H9 (cell line): ENCODE measurements at regions not wholly inside any gene's neighbourhood (a gene's known extent, or its start where the extent isn't known, plus 50 kb on each side); places are given as distances from the start of the nearest gene placed in this dataset.

Experiments used
- DNase-seq: peaks from one replicate; pipeline ENCODE4 v3.0.0-alpha.2; 2017
- H2AFZ ChIP-seq: one replicate; pipeline ENCODE4 v1.6.1; 2013; ENCODE audit warnings: mild to moderate bottlenecking, low read length, control low read depth, moderate library complexity
- H2AK5ac ChIP-seq: 2 replicates; pipeline ENCODE4 v1.6.1; 2013; ENCODE audit warnings: low read length, control low read depth, mixed read lengths; ENCODE audit not compliant: insufficient read length
- H2BK120ac ChIP-seq: one replicate; pipeline ENCODE4 v1.6.1; 2013; ENCODE audit warnings: low read depth, mild to moderate bottlenecking, low read length, control low read depth, inconsistent platforms; ENCODE audit not compliant: poor library complexity, severe bottlenecking
- H2BK12ac ChIP-seq: 2 replicates; pipeline ENCODE4 v1.6.1; 2013; ENCODE audit warnings: low read length, control low read depth, mixed read lengths, low read depth; ENCODE audit not compliant: insufficient read length
- H2BK15ac ChIP-seq: 2 replicates; pipeline ENCODE4 v1.6.1; 2013; ENCODE audit warnings: low read depth, low read length, control low read depth
- H2BK20ac ChIP-seq: one replicate; pipeline ENCODE4 v1.6.1; 2013; ENCODE audit warnings: low read depth, mild to moderate bottlenecking, low read length, control low read depth, inconsistent platforms; ENCODE audit not compliant: poor library complexity, severe bottlenecking
- H2BK5ac ChIP-seq: 2 replicates; pipeline ENCODE4 v1.6.1; 2013; ENCODE audit warnings: low read length, control low read depth, mixed read lengths; ENCODE audit not compliant: insufficient read length
- H3K14ac ChIP-seq: 2 replicates; pipeline ENCODE4 v1.6.1; 2013; ENCODE audit warnings: low read length, control low read depth; ENCODE audit not compliant: insufficient read depth
- H3K18ac ChIP-seq: 2 replicates; pipeline ENCODE4 v1.6.1; 2013; ENCODE audit warnings: low read depth, mild to moderate bottlenecking, mixed read lengths, low read length, control low read depth; ENCODE audit not compliant: insufficient read length
- H3K23ac ChIP-seq: 2 replicates; pipeline ENCODE4 v1.6.1; 2013; ENCODE audit warnings: low read length, control low read depth, mixed read lengths, low read depth; ENCODE audit not compliant: insufficient read length
- H3K23me2 ChIP-seq: 2 replicates; pipeline ENCODE4 v1.6.1; 2013; ENCODE audit warnings: low read depth, mild to moderate bottlenecking, mixed read lengths, low read length, control low read depth; ENCODE audit not compliant: insufficient read length, poor library complexity, severe bottlenecking
- H3K27ac ChIP-seq: 2 replicates; pipeline ENCODE4 v1.5.1; 2013; ENCODE audit warnings: low read length, control low read depth, mixed read lengths, low read depth; ENCODE audit not compliant: insufficient read length
- H3K27me3 ChIP-seq: 2 replicates; pipeline ENCODE4 v1.6.1; 2013; ENCODE audit warnings: low read length, control low read depth, inconsistent platforms; ENCODE audit not compliant: insufficient read depth
- H3K4ac ChIP-seq: 2 replicates; pipeline ENCODE4 v1.6.1; 2013; ENCODE audit warnings: low read depth, mild to moderate bottlenecking, control low read depth, inconsistent platforms, low read length, moderate library complexity
- H3K4me1 ChIP-seq: 2 replicates; pipeline ENCODE4 v1.6.1; 2013; ENCODE audit warnings: low read length, control low read depth, inconsistent platforms; ENCODE audit not compliant: insufficient read depth
- H3K4me2 ChIP-seq: 2 replicates; pipeline ENCODE4 v1.6.1; 2013; ENCODE audit warnings: low read length, control low read depth, mixed read lengths; ENCODE audit not compliant: insufficient read length, insufficient read depth
- H3K56ac ChIP-seq: 2 replicates; pipeline ENCODE4 v1.6.1; 2013; ENCODE audit warnings: low read depth, mild to moderate bottlenecking, mixed read lengths, low read length, control low read depth; ENCODE audit not compliant: insufficient read length
- H3K79me1 ChIP-seq: 2 replicates; pipeline ENCODE4 v1.6.1; 2013; ENCODE audit warnings: low read depth, mild to moderate bottlenecking, moderate library complexity, low read length, control low read depth, inconsistent platforms; ENCODE audit not compliant: insufficient read depth, poor library complexity, severe bottlenecking
- H3K79me2 ChIP-seq: 2 replicates; pipeline ENCODE4 v1.6.1; 2013; ENCODE audit warnings: low read length, control low read depth, inconsistent platforms; ENCODE audit not compliant: insufficient read depth
- H3K9ac ChIP-seq: 2 replicates; pipeline ENCODE4 v1.6.1; 2013; ENCODE audit warnings: low read length, control low read depth, mixed read lengths; ENCODE audit not compliant: insufficient read length; ENCODE audit errors: extremely low read depth
- H3K9me3 ChIP-seq: one replicate; pipeline ENCODE4 v1.6.1; 2013; ENCODE audit warnings: low read depth, low read length, inconsistent platforms; ENCODE audit not compliant: control insufficient read depth
- H3T11ph ChIP-seq: one replicate; pipeline ENCODE4 v1.6.1; 2013; ENCODE audit warnings: mild to moderate bottlenecking, low read length, control low read depth, inconsistent platforms
- H4K20me1 ChIP-seq: one replicate; pipeline ENCODE4 v1.6.1; 2013; ENCODE audit not compliant: control insufficient read depth, insufficient read length, insufficient read depth
- H4K5ac ChIP-seq: 2 replicates; pipeline ENCODE4 v1.6.1; 2013; ENCODE audit warnings: low read depth, mild to moderate bottlenecking, mixed read lengths, low read length, control low read depth; ENCODE audit not compliant: insufficient read length
- H4K8ac ChIP-seq: replicated peaks from 2 replicates; pipeline ENCODE4 v1.6.1; 2013; ENCODE audit warnings: low read length, control low read depth, mixed read lengths, low read depth; ENCODE audit not compliant: insufficient read length
- H4K91ac ChIP-seq: 2 replicates; pipeline ENCODE4 v1.6.1; 2013; ENCODE audit warnings: low read depth, mild to moderate bottlenecking, moderate library complexity, mixed read lengths, low read length, control low read depth; ENCODE audit not compliant: insufficient read length
- H3K27ac Mint-ChIP-seq, 3 experiments: 2 replicates in 2 of 3; 3 replicates in 1 of 3; pipeline ENCODE4 v1.8.0; 2020 to 2021; ENCODE audit warnings: mixed read lengths in 3 of 3, mild to moderate bottlenecking in 1 of 3, moderate library complexity in 1 of 3
- H3K27me3 Mint-ChIP-seq: 2 replicates; pipeline ENCODE4 v1.8.0; 2021; ENCODE audit warnings: low read depth, mild to moderate bottlenecking, moderate library complexity, mixed read lengths
- H3K36me3 Mint-ChIP-seq, 3 experiments: 2 replicates in 2 of 3; 3 replicates in 1 of 3; pipeline ENCODE4 v1.8.0; 2020 to 2021; ENCODE audit warnings: low read depth in 3 of 3, mixed read lengths in 3 of 3; ENCODE audit not compliant: insufficient read depth in 1 of 3
- H3K4me1 Mint-ChIP-seq, 2 experiments: 2 replicates each; pipeline ENCODE4 v1.8.0; 2020; ENCODE audit warnings: mixed read lengths in 2 of 2
- H3K4me3 Mint-ChIP-seq, 2 experiments: 2 replicates in 1 of 2; 3 replicates in 1 of 2; pipeline ENCODE4 v1.8.0; 2020 to 2021; ENCODE audit warnings: mild to moderate bottlenecking in 2 of 2, mixed read lengths in 2 of 2, moderate library complexity in 1 of 2
- H3K9me3 Mint-ChIP-seq, 2 experiments: 2 replicates in 1 of 2; 3 replicates in 1 of 2; pipeline ENCODE4 v1.8.0; 2020; ENCODE audit warnings: mild to moderate bottlenecking in 2 of 2, mixed read lengths in 2 of 2, moderate library complexity in 1 of 2
- WGBS: extraction: QIAGEN DNeasy Blood & Tissue Kit; methylation state at CpG from one replicate; pipeline ENCODE4 v1.1.7; 2013; ENCODE audit warnings: missing lambda C conversion rate, low lambda C conversion rate, mixed read lengths; ENCODE audit not compliant: insufficient read length; ENCODE audit errors: extremely low coverage; 5-methylcytosine and 5-hydroxymethylcytosine counted together
- TF ChIP-seq, protein P1 (sequence below): fragments of 200-600 bp; sonication (generic); conservative IDR thresholded peaks from 3 replicates; pipeline ENCODE4 v1.8.0; 2021; ENCODE audit warnings: antibody characterized with exemption, mild to moderate bottlenecking

GRCh38 chr17:33473061-33473460 lies 180.0 kb upstream of the ASIC2 start:
- no peak overlapping the region for H3K27ac ChIP-seq
- H3K4me2 ChIP-seq, result no peak overlapping the region
- H3K14ac ChIP-seq, result no peak overlapping the region
- Mint-ChIP-seq H3K27me3 (peaks cover 9% of the 10 kb centered on the region), H3K4me3 (no peak overlapping the region), H3K36me3 (no peaks in the 10 kb centered on the region), H3K4me1 (peaks cover 0 to 9% of the 10 kb centered on the region in 2 experiments; a peak in 2 of 4 replicates), H3K9me3 (no peaks in the 10 kb centered on the region), H3K27ac (no peak overlapping the region)
- H3K18ac ChIP-seq, result no peak overlapping the region
- H4K8ac ChIP-seq, result no peak overlapping the region
- no peaks in the 10 kb centered on the region for H3K79me1 ChIP-seq
- H3T11ph ChIP-seq, result no peak overlapping the region
- H3K9ac ChIP-seq, result no peak overlapping the region
- H3K23ac ChIP-seq, result no peak overlapping the region
- H4K91ac ChIP-seq, result no peak overlapping the region
- H3K4me1 ChIP-seq, result no peaks in the 10 kb centered on the region
- no peak overlapping the region for H2AK5ac ChIP-seq
- no peaks in the 10 kb centered on the region for H3K9me3 ChIP-seq
- DNase-seq, result no peak
- H3K4ac ChIP-seq, result no peak overlapping the region
- no peak overlapping the region for H2BK5ac ChIP-seq
- WGBS, result no CpG with 5 or more reads among the region's 3 CpGs
- H2BK15ac ChIP-seq, result no peak overlapping the region
- H4K20me1 ChIP-seq, result no peaks in the 10 kb centered on the region
- H3K27me3 ChIP-seq, result no peaks in the 10 kb centered on the region
- TF ChIP-seq, protein P1, sequence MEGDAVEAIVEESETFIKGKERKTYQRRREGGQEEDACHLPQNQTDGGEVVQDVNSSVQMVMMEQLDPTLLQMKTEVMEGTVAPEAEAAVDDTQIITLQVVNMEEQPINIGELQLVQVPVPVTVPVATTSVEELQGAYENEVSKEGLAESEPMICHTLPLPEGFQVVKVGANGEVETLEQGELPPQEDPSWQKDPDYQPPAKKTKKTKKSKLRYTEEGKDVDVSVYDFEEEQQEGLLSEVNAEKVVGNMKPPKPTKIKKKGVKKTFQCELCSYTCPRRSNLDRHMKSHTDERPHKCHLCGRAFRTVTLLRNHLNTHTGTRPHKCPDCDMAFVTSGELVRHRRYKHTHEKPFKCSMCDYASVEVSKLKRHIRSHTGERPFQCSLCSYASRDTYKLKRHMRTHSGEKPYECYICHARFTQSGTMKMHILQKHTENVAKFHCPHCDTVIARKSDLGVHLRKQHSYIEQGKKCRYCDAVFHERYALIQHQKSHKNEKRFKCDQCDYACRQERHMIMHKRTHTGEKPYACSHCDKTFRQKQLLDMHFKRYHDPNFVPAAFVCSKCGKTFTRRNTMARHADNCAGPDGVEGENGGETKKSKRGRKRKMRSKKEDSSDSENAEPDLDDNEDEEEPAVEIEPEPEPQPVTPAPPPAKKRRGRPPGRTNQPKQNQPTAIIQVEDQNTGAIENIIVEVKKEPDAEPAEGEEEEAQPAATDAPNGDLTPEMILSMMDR, result no peak
- H2AFZ ChIP-seq, result no peak overlapping the region
- no peak overlapping the region for H2BK12ac ChIP-seq
- no peak overlapping the region for H2BK20ac ChIP-seq
- no peaks in the 10 kb centered on the region for H3K79me2 ChIP-seq
- H3K23me2 ChIP-seq, result no peaks in the 10 kb centered on the region
- H4K5ac ChIP-seq, result no peak overlapping the region
- H3K56ac ChIP-seq, result no peak overlapping the region
- no peak overlapping the region for H2BK120ac ChIP-seq
